DMS 273 treated with DMSO at 0.1 percent for 48 hours (cell line): ENCODE measurements at regions not wholly inside any gene's neighbourhood (a gene's known extent, or its start where the extent isn't known, plus 50 kb on each side); places are given as distances from the start of the nearest gene placed in this dataset.

Source experiments
- DNase-seq: peaks from one replicate; lab custom pipeline; 2025; lab: John Stamatoyannopoulos, UW

DNA sequence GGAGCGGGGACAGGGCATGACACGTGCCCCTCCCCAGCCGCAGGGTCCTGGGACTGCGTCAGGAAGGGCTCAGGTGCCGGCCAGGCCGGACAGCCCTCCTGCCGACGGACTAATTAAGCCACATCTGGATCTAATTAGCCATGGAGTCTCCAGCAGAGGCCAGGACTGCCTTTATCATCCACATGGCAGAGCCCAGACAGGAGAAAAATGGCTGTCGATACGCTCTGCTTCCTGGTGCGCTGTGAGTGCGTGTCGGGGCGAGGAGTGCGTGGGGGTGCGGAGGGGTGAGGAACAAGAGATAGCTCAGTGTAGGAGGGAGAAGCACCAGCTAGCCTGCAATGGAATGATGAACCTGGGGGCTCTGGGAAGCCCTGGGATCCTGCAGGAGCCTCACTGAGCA lies 218.8 kb downstream of the IRF8 start:
- DNase-seq = no peak

DNA sequence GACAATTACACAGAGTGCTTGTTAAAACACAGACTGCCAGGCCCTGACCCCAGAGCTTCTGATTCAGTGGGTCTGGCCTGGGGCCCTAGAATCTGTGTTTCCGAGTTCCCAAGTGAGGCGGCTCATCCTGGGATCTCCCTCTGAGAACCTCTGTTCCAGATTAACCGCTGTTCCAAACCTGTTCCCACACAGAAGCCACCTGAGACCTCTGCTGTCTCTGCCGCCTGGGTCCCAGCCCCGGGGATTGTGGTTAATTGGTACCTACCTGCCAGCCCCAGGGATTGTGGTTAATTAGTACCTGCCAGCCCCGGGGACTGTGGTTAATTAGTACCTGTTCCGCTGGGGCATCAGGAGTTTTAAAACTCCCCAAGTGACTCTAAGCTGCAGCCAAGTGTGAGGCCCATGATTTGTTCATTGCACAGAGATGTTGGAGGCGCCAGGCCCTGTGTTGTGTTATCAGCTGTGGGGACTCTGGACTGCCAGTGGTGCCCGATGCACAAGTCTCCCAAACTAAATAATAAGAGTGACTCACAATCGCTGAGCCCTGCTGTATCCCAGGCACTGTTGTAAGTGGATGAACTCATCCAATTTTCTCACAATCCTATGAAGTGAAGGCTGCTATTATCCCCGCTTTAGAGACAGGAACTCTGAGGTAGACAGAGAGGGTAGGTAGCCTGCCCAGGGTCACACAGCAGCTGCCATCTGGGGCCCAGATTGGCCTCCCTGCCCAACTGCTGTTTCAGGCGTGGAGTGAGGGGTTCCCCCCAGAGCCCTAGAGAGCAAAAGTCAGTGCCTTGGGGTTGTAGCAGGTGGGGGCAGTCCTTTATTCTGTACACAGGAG lies 219.7 kb downstream of the IRF8 start:
- no peak for DNase-seq

DNA sequence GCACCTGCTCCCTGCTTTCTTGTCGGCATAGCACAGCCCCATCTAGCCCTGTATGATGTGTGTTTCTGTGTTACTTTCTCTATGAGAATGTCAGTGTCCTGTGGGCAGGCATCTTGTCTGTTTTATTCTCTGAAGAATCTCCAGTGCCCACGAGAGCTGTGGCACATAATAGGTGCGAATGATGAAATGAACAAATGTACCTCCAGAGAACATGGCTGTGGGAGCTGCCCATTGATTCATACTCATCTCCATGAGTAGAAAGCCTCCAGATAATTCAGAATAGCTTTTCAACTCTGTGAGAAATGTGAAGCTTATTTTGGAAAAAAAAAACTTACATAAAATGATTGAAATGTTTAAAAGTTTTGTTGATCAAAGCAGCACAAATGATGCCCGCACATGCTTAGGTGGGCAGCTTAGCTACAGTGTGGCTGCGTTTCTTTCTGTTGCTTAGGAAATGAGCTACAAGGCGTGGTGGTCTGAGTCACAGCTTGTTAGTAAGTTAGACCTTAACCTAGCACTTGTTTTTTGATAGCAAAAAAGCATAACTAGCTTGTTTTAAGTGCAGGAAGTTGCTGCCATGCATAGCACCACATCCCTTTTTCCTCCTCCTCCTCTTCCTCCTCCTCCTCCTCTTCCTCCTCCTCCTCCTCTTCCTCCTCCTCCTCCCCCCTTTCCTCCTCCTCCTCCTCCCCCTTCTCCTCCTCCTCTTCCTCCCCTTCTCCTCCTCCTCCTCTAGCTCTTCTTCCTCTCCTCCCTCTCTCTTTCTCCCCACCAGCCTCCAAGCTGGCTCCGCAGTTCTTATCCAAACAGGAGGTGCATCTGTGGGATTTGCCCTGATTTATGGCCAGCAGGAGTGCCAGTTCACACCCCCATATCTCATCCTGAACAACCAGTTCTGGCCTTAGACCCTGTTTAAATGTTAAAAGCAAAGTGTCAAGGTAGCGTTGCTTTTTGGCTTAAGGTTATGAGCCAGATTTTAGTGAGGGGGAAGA lies 221.5 kb downstream of the IRF8 start:
- no peak for DNase-seq

DNA sequence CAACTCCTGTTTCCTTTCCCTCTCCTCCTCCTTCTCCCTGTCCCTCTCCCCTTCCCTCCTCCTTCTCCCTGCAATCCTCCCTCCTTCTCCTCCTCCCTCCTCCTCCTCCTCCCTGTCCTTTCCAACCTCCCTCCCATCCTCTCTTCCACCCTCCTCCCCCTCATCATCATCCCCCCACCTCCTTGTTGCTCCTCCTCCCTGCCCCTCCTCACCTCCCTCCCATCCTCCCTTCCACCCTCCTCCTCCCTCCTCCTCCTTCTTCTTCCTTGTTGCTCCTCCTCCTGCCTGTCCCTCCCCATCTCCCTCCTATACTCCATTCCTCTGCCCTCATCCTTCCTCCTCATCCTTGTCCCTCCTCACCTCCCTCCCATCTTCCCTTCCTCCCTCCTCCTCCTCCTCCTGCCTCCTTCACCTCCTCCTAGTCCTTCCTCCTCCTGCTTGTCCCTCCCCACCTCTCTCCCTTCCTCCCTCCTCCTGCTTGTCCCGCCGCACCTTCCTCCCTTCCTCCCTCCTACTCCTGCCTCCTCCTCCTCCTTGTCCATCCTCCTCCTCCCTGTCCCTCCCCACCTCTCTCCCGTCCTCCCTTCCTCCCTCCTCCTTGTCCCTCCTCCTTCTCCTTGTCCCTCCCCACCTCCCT lies 222.5 kb downstream of the IRF8 start:
- no peak for DNase-seq

DNA sequence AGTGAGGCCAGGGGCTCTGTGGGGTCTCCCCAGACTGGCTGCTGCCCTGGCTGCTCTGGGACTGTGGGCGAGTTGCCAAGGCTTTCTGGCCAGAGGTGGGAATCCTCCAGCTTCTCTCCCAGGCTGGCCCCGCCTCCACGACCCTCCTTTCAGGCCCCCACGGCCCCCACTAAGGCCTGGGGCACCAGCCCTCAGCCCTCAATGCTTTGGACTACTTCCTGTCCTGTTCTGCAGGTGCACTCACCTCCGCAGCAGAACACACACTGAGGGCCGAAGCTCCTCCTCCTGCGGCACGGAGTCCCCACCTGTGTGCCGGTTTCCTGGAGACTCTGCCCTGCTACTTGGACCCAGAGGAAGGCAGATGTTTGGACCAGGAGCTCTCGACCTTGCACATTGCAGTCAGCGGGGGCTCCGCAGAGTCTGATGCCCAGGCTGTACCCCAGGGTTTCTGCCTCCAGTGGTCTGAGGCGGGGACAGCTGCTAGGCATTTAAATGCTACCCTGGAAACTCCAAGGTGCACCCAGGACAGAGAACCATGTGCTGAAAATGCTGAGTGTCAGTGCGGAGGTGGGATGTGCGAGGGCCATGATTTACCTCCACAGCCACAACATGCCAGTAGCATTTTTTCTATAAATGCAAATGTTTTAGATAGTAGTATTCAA lies 223.8 kb downstream of the IRF8 start:
- no peak for DNase-seq

DNA sequence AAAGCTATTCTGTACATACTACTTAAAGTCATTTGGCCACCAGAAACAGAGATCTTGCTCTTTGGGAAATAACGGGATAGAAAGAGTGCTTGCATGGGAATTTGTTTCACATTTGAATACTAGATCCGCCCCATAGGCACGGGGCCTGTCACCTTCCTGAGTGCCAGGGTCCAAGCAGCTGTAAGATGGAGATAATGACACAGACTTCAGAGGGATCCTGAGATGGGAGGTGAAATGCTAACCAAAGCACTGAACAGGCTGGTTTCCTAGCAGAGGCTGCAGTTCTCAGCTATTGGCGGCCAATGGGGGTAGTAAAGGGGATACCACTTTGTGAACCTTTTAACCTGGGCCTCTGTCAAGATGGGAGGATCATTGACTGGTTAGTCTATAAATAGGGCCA lies 225.4 kb downstream of the IRF8 start:
- no peak for DNase-seq

DNA sequence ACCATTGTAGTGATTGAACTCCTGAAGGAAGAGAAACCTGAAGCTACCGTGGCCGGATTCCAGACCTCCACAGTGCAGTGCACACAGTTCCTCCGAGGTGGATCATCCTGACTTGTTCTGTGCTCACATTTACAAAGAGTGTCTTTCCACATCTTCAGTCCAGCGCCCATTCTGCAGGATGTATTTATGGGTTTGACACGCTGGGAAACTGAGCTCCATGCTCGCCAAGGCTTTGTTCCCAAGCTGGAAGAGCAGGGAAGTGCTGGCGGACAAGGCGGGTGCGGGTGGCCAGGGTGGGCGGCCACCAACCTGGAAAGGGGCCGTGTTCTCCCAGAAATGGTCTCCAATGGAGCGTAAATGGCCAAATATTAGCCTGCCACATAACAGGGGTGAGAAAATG lies 227.9 kb downstream of the IRF8 start:
- no peak for DNase-seq

DNA sequence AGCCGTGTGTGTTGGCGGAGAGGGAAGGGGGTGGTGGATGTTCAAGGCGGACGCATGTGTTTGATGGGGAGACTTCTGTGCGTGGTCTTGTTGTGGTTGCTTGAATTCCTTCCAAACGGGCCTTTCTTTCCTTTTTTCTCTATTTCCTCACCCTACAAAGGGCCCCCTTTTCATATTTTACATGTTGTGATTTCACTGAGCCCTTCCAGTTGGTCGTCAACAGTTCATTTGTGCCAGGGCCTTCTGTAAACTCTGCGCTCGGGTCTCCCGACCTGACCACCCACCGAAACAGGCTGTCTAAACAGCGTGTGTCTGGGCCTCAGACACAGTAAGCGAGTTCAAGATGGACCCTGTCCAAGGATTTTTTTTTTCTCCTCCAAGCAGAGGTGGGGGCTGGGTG lies 228.4 kb downstream of the IRF8 start:
- DNase-seq = no peak

DNA sequence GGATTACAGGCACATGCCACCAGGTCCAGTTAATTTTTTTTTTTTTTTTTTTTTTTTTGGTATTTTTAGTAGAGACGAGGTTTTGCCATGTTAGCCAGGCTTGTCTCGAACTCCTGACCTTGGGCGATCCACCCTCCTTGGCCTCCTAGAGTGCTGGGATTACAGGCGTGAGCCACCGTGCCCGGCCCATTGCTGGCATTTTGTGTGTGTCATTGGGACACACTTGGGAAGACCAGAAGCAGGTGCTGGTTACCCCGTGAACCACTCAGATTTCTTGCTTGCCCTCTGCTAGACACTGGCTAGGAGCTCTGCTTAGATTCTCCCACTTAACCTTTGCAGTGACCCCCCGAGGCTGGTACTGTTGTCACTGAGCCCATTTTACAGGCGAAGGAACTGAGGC lies 229.3 kb downstream of the IRF8 start:
- DNase-seq = no peak

DNA sequence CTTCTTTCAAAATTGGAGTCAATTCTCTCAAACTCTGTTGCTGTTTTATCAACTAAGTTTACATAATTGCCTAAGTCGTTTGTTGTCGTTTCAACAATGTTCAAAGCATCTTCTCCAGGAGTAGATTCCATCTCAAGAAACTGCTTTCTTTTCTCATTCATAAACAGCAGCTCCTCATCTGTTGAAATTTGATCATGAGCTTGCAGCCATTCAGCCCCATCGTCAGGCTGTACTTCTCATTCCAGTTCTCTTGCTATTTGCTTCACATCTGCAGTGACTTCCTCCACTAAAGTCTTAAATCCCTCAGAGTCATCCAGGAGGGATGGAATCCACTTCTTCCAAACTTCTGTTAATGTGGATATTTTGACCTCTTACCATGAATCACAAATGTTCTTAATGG lies 230.6 kb downstream of the IRF8 start:
- no peak for DNase-seq

DNA sequence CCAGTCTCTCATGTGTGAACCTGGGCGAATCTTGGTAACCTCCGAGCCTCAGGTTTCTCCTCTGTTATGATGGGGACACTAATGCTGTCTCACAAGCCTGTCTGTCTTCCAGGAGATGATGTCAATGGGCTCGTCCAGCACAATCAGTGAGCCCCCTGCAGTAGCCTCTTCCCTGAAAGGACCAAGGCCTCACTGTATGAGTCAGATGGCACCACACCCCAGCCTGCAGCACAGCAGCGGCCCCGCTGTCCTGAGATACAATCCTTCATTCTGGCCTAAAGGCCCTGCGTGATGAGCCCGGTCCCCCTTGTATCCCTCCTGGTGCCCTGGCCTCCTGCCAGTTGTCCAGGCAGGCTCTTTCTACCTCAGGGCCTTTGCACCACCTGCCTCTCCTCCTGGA lies 234.4 kb downstream of the IRF8 start:
- DNase-seq = no peak

DNA sequence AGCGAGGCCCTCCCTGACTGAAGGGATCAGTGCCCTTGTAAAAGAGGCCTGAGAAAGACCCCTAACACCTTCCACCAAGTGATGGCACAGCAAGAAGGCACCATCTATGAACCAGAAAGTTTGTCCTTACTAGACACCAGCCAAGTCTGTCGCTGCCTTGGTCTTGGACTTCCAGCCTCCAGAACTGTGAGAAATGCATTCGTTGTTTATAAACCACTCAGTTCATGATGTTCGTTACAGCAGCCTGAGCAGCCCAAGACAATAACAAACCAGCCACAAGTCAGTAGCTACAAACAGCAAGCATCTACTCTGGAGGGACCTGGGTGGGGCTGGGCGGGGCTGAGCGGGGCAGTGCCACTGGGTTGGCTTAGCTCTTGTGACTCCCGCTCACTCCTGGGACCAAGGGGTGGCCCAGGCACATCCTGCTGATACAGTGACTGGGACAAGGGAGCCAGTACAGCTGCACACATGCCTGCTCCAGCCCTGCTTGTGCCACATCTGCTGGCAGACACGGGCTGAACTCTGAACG lies 234.9 kb downstream of the IRF8 start:
- no peak for DNase-seq

DNA sequence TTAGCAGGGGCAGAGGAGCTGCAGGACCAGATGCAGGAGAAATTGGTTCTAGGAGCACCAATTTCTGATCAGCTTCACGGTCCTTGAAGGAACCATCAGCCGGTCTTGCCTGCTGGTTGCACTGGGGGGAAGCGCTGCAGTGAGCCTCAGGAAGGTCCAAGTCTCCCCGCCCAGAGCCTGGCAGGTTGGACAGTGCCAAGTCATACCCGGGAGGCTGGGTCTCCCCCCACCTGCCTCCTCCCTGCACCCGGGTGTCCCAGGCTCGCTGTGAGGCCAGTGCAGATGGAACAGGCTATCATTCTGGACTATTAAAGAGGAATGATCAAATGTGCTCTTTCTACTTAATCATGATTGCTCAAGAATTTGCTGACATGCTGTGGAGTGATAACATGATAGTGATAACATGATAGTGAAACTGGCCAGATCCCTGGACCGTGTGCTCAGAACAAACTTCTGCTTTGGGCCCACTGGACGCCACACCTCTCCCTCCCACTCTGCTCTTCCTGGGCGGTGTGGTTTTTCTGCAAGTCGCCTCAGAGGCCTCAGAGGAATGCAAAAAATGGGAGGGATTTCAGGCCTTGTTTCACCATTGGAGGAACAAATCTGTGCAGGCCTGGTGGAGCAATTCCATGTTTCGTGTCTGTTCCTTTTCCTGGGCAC lies 236.0 kb downstream of the IRF8 start:
- no peak for DNase-seq

DNA sequence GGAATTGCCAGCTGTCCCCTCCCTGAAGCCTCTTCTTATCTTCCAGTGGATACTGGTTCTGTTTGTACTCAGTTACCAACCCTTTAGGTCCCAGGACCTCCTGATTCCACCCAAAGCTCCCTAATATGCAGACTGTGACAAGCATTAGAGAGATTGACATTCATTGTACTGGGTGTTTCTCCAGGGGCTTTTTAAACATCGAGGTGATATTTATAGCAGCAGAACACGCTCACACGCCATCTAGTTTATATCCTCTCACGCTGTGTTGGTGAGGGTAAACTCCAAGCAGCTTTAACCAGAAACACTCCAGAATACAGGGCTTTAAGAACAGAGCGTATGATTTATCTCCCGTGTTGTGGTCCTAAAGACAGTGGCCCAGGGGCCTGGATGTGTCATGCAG lies 238.4 kb downstream of the IRF8 start:
- DNase-seq = no peak

DNA sequence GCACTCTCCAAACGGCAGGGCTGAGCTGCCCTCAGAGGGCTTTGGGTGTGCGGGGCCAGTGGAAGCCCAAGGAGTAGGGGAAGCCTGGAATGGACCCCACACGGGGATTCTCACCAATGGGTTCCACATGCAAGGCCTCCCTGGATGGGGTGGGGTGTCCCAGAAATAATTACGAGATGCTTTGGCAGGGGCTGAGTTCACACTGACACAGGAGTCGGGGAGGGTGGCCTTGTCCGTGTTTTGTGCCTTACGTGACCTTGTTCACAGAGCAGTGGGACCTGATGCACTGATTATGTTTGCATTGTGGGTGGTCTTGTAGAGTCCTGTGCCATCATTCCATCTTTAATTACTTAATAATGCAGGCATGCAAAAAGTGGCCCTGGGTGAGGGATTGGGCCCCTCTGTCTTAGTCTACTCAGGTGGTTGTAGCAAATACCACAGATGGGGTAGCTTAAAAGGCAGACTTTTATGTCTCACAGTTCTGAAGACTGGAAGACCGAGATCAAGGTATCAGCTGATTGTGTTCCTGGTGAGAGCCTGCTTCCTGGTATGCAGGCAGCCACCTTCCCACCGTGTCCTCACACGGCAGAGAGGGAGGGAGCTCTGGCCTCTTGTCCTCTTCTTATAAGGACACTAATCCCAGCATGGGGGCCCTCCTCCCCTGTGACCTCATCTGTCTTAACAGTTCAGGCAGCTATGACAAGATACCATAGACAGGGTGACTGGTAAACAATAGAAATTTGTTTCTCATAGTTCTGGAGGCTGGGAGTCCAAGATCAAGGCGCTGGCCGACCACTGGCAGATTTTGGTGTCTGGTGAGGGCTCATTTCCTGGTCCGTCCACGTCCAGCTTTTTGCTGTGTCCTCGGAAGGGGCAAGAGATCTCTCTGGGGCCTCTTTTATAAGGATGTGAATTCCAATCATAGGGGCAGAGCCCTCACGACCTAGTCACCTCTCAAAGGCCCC lies 239.4 kb downstream of the IRF8 start:
- DNase-seq = no peak

DNA sequence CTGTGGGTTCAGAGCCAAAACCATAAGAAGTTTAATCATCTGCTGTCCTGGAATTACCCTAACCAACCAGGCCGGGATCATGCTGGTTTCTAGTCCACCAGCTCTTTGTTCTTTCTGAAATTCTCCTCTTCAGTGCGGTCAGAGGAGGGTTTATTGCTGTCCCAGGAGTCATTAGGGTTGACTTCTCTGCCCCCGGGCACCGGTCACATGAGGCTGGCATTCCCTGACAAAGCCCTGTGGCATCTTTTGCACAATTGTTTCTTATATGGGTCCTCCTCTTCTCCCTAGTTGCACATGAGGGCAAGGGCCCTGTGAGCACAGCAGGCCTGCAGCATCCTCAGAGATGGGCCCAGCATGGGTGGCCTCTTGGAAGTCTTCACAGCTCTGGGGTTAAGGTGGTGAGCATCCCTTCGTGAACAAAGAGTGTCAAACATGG lies 243.9 kb downstream of the IRF8 start:
- DNase-seq = no peak

DNA sequence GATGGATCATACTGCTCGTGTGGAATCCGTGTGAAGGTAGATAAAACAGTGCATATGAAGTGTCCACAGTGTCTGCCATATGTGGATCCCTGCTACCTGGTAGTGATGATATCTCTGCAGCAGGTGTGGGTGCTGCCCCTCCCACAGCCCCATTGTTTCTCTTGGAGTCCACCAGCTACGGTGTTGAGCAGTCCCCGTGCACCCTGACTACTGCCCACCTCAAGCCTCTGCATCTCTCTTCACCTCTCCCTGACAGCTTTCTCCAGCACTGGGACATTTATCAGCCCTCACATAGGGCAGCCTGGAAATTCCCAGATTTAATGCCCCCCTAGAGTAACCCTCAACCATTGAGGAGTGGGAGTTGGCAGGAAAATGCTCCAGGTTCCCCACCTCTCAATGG lies 244.7 kb downstream of the IRF8 start:
- DNase-seq = no peak

DNA sequence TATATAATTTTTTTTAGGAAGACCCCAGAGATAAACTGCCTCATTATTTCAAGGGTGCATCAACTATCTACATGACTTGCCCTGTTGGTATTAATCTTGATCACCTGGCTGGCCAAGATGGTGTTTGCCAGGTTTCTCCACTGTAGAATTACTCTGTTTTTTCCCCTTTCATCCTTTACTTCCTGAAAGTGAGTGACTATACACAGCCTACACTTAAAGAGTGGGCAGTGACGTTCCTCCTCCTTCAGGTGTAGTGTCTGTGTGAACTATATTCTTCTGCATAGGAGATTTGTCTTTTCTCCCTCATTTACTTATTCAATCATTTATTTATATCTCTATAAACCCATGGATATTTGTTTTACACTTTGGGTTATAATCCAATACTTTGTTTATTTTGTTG lies 246.7 kb downstream of the IRF8 start:
- DNase-seq = no peak

DNA sequence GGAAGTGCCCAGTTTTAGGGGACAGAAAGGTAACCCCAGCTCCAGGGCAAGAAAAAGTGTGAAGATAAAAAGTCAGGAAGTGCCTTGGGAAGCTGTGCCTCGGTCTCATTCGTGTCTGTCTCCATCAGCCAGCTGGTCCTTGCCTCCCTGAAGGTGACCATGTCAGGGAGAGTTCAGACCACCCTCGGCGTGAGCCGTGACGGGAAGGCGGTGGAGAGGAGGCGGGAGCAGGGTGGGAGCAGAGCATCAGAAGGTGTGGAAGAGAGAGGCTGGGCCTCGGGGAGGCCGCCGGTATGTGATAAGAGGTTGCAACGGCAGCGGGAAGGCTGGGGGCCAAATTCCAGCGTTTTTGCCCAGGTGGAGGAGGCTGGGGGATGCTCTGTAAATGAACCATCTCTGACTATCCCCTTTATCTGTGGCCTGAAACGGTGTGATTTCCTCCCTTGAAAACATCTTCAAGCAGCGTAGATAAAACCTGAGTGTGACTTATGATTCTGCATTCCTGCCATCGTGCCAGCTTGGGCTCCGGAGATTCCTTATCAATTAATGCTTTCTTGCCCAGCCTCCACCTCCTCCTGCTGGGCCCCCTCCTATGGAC lies 251.8 kb downstream of the IRF8 start:
- DNase-seq = no peak
